Inflammatory macrophage treated with lipopolysaccharide for 4 hours (primary cell): ENCODE measurements at regions not wholly inside any gene's neighbourhood (a gene's known extent, or its start where the extent isn't known, plus 50 kb on each side); places are given as distances from the start of the nearest gene placed in this dataset.
"Not testable (repeated sequence)": the region's sequence is repeated elsewhere in the genome, so short reads cannot be mapped to it uniquely, and the experiment has no call there.

Experiments
- DNase-seq: peaks from one replicate; pipeline ENCODE4 v3.0.0-alpha.2; 2020

GRCh38 chr5:106508894-106509293 lies 1161.8 kb downstream of the EFNA5 start:
- DNase-seq = no peak

DNA sequence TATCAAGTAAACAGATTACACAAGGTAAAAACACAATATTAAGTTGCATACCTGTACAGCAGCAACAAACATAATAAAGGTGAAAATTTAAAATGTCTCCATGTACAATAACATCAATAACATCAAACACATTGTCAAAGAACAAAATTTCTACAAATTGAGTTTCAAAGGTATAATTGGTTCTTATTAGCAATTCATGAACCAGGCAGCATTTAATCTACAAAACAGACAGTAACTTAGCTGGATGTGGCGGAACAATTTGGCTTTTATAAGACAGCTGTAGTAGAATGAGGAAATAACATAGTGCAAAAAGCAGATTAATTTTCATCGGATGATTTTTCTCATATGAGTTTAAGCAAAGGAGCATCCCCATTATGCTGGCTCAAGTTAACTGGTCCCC lies 1176.8 kb downstream of the EFNA5 start:
- DNase-seq = no peak

DNA sequence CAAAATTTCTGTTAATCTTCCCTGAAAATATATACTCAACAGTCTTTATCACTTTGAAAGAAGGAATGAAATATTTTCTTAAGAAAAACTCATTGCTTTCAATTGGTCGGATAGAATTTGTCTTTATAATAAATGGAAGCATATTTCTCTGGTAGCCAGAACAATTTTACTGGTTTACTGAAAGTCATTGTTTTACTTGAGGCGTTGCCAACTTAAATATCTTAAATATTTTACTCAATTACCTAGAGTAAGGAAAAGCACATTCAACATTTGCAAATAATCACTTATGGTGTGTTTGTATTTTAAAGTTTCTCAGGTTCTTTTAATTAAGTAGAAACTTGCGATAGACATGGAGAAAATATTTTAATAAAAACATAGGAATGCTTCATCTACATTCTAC lies 1181.7 kb downstream of the EFNA5 start:
- no peak for DNase-seq

DNA sequence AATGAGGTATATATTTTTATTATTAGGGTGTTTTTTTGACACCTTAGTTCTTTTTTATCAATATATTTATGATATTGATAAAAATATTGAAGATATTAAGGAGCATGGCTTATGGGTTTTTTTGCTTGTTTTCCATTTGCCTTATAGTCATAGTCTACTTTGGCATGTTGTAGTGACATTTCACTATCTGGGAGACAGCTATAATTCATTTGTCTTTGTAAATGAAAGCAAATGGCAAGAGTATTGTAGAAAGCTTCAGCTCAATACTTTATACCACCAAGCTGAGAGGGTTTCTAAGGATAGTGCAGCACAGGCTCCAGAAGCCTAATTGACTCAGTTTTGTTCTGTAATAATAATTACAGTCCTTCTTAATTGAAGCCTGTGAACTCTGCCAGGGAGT lies 1182.3 kb downstream of the EFNA5 start:
- DNase-seq = no peak

DNA sequence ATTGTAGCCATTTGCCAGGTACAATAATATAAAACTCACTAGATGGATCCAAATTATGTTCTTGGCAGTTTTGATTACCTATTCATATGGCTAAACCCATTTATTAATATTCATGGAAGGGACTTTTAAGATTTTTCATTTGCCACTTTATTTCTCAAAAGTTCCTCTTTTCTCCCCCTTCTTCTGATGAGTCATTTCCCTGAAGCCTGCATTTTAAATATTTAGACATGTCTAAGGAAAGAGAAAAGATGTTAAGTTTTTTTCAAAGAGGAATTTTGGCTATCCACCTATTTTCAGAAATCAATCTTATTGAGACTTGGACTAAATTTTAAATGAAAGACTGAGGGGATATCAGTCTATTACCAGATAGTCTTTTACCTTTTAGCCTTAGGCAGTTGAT lies 1189.4 kb downstream of the EFNA5 start:
- peak; percentile 1 for DNase-seq

DNA sequence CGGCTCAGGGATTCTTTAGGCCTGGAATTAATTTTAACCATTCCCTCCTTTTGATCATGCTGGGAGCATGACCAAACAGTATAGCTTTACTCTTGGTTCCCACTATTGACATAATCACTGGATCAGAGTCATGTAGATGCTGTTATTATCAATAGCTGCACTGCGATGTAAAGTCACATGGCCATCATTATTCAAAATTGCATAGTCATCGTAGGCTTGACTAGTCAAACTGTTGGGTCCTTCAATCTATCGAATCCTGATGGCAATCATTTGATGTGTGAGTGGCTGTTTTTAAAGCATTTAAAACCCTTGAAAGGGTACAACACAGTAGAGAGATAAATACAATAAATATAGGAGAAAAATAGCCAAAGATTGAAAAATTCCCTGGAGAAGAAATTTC lies 1194.1 kb downstream of the EFNA5 start:
- no peak for DNase-seq

DNA sequence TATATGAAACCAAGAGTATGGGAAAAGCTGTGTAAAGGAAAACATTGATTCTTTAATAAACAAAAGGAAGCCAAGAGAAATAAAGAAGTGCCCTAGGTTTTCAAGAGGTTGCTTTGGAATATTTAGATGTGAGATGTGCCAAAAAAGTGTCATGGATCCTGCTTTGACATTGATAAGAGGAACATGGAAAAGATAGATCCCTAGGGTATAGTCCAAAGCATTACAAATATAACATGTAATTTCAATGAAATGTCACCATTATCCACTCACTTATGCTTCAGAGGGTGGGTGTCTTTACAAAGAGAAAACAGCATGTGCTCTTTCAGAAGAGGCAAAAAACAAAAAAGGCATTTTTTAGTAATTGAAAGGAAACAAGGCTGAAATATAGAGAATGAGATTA lies 1196.7 kb downstream of the EFNA5 start:
- DNase-seq = no peak

GRCh38 chr5:106459541-106459940 lies 1211.2 kb downstream of the EFNA5 start:
- no peak for DNase-seq

DNA sequence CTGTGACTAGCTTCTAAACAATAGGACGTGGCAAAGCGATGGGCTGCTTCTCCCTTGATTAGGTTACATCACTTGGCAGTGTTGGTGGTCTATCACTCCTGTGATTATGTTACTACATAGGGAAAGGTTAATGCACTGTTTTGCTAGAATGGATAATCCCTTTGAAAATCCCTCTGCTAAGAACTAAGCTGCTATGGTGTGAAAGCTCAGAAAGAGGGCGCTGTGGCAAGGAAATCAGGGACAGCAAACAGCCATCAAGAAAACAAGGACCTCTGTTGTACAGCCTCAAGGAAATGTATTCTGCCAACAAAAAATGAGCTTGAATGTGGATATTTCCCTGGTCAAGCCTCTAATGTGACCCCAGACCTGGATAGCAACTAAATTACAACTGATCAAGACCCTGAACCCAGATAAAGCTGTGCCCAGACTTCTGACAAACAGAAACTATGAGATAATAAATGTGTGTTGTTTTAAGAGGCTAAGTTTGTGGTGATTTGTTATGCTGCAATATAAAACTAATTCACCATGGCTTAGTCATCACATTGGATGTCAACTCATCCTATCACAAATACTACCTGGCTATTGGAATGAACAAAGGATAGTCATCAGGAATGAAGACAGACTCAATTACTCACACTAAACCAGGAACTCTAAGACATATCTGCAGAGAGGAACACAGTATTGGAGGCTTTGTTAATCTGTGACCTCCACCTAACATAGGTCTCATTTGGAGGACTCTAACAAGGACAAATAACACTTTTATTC lies 1215.9 kb downstream of the EFNA5 start:
- no peak for DNase-seq

DNA sequence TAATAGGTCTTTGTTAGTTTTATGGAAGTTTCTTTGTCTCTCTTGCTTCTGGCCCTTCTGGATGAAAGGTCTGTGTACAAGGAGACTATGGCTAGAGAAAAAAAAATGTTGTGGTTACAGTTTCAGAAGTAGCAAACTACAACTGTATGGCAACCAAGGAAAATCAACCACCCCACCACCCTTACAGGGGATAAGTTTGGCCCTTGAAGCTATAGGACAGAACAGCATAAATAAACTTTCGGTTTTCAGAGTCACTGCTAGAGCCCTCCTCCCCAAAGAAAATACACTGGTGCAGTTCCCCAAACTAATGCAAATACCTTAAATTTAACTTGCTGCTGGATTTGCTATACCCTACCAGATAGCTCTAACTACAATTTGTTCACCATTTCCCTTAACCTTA lies 1216.7 kb downstream of the EFNA5 start:
- DNase-seq = no peak

DNA sequence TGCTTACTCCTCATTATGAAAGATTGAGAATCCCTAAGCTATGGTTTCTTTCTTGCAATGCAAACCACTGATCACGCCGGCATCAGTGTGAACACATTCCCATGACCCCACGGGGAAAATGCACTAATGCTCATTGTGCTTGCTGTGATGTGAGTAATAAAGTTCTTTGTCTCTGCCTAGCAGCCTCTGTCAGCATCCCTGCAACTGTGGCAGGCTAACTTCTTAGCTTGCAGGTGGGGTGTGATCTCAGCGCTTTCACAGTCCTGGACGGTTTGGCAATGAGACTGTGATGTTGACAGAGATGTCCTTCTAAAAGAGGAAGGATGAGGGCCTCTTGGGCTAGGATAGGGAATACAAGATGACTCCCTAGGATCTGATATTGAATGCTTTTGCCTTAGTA lies 1218.7 kb downstream of the EFNA5 start:
- DNase-seq = no peak

DNA sequence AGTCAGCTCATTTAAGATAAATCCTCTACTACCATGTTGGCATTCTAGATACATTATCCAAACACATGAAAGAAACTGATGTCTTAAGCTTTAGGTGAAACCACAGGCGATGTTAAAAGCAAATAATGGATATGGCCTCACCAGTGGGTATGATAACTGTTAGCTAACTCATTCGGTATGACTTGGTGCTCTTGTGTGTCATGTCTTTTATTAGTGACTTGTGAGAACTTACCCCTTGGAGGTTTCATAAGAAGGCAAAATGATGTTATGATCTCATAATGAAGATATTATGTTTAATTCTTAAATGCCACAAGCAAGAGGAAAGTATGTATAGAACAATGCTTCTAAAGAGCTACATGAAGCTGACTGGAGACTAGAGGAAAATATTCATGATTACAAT lies 1227.0 kb downstream of the EFNA5 start:
- no peak for DNase-seq

- DNase-seq = no peak
Measured at GRCh38 chr5:106435185-106435584, 1235.6 kb downstream of the EFNA5 start.

- DNase-seq = not testable (repeated sequence)
Measured at GRCh38 chr5:106430733-106431132, 1240.0 kb downstream of the EFNA5 start.

DNA sequence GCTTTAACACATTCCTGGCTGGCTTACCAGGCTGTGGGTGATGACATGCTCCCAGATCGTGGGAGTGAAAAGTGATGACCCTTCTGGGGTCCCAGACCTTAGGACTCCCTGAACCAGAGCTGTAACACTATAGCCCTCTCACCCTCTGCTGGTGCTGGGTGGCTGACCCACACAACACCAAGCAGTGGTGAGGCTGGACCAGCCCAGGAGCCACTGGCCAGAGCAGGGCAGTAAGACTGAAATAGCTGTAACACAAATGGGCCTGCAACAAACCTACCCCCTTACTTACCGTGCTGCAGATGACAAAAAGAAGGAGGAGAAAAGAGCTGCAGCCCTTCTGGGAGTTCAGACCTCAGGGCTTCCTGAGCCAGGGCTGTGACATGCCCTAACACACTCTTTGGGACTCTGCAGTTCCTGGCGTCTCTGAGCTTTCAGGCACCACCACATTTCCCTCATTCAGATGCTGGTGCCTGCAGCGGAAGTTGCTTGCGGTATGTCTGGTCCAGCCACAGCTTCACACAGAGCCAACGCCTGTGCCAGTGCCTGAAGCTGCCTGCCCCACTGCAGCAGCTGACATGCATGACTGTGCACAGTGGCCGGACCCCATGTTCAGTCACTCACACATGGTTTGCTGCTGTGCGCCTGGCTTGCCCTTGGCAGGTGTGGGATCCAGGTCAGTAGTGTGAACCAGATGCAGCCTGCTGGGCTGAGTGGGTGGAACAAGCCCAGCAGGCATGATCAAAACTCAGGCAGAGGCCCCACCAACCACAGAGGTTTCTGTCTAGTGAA lies 1247.4 kb downstream of the EFNA5 start:
- no peak for DNase-seq

- DNase-seq = no peak
Measured at GRCh38 chr5:106420102-106420501, 1250.6 kb downstream of the EFNA5 start.

DNA sequence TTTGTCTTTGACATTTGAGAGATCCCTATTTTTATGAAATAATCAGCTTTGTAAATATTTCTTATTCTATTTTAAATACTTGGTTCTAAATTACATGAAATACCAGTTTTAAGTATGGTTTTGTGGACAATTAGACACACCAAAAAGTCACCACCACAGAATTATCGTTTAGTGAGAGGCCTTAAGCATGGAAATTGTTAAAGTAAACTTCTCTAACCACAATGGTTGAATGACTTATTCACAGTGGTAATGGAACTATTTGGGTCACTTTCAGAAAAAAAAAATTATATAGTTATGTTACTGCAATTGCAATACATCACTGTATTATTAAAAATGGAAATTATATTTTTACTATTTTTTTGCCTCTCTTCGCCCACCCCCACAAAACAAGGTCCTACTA lies 1252.5 kb downstream of the EFNA5 start:
- DNase-seq = no peak

GRCh38 chr5:106417566-106417965 lies 1253.2 kb downstream of the EFNA5 start:
- DNase-seq = no peak

GRCh38 chr5:106417163-106417562 lies 1253.6 kb downstream of the EFNA5 start:
- DNase-seq = no peak

- no peak for DNase-seq
Measured at GRCh38 chr5:106415541-106415940, 1255.2 kb downstream of the EFNA5 start.

GRCh38 chr5:106414342-106414741 lies 1256.4 kb downstream of the EFNA5 start:
- no peak for DNase-seq

DNA sequence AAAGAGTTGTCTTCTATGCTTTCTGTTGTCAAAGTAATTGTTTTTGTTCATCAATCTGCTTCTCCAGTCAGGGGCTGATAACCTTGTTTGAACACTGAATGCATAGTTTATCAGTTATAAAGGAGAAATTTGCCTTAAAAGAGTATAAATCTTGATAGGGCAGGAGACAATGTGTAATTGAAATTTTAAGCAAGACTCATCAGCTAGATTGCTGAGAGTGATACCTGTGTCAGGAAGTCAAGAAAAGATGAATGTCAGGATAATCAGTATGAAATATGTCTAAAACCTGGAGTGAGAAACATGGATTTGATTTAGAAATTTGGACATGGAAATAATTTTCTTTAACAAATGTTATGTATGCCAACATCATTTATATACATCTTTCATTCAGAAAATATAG lies 1258.1 kb downstream of the EFNA5 start:
- DNase-seq = no peak

GRCh38 chr5:106408570-106408969 lies 1262.2 kb downstream of the EFNA5 start:
- no peak for DNase-seq

DNA sequence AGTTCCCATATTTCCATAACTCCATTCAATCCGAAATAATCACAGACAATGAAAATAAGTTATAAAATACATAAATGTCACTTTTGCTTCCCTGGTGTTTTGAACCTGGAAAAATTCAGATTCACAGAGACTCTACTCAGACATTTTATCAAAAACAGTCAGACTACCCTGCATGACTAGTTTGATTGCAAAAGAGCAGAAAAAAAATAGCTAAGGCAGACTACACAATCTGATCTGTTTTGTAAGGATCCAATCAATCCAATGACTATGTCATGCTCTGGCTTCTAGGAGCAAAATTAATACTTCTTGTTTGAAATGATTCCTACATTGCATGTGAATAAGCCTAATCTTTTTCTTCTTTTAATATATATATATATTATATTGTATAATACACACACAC lies 1262.6 kb downstream of the EFNA5 start:
- no peak for DNase-seq

DNA sequence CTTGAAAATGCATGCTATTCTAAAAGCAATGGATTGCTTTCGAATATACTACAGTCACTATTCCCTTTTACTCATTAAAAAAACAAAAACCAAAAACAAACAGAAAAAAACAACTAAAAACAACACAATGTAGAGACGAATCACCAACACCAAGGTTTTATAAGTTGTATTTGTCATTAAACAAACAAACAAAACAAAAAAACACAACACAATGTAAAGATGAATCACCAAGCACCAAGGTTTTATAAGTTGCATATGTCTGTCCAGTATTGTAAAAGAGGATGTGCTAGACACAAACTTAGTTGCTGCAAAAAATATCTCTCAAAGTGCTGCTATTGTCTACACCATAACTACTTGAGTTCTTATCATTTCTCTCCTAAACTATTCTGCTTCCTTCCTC lies 1269.2 kb downstream of the EFNA5 start:
- DNase-seq = no peak
